Left lung (tissue), 4 donors: ENCODE measurements at regions not wholly inside any gene's neighbourhood (a gene's known extent, or its start where the extent isn't known, plus 50 kb on each side); places are given as distances from the start of the nearest gene placed in this dataset.

Experiments used
- ATAC-seq: fragments of 200-7000 bp; cut with Tn5 transposase; one replicate; pipeline ENCODE4 v1.9.1; 2020; ENCODE audit warnings: moderate library complexity
- DNase-seq, 4 donors: peaks; one replicate each; pipeline ENCODE4 v3.0.0-alpha.2; 2013 to 2020
- H3K27ac ChIP-seq, 2 donors: fragments of 200-600 bp; sonication (generic) in 1 of 2; one replicate each; pipeline versions ENCODE4 v1.5.0 to v1.8.0; 2020 to 2021
- H3K27me3 ChIP-seq, 2 donors: fragments of 200-600 bp; sonication (generic) in 1 of 2; one replicate each; pipeline versions ENCODE4 v1.5.0 to v1.8.0; 2020 to 2021
- H3K36me3 ChIP-seq, 2 donors: fragments of 200-600 bp; sonication (generic) in 1 of 2; one replicate each; pipeline versions ENCODE4 v1.5.0 to v1.8.0; 2020 to 2021
- H3K4me1 ChIP-seq, 2 donors: fragments of 200-600 bp; one replicate each; pipeline ENCODE4 v1.8.0; 2021
- H3K4me3 ChIP-seq, 2 donors: fragments of 200-600 bp; sonication (generic) in 1 of 2; one replicate each; pipeline versions ENCODE4 v1.5.0 to v1.8.0; 2020 to 2021; ENCODE audit warnings: mild to moderate bottlenecking in 1 of 2
- H3K9me3 ChIP-seq, 2 donors: fragments of 200-600 bp; sonication (generic) in 1 of 2; one replicate each; pipeline versions ENCODE4 v1.5.0 to v1.8.0; 2020 to 2021
- CTCF ChIP-seq, 2 donors: fragments of 200-600 bp; sonication (generic) in 1 of 2; IDR thresholded peaks; one replicate each; pipeline versions ENCODE4 v1.5.0 to v1.8.0; 2021; ENCODE audit warnings: antibody characterized with exemption in 2 of 2
- intact Hi-C, 2 donors: fragments of 100-400 bp; cut with DNase I; formaldehyde crosslinking; loops; one replicate each; pipeline versions ENCODE4 v1.11.2 to v1.14.2; 2022
- microRNA-seq, 2 donors: library from miRNA; unstranded; fragments of <30 nt; microRNA quantifications; one replicate each; pipeline ENCODE4, GENCODE V29; 2019
- donor health status: DM: no; HTN: yes; CAD: no.
- donor health status: DM: no; HTN: no; CAD: no.

- DNase-seq (no peak), ATAC-seq (no peak)
- Histone ChIP-seq H3K9me3 (peaks cover 0 to 4% of the 10 kb centered on the region in 2 donors), H3K4me1 (no peaks in the 10 kb centered on the region), H3K27ac (no peak overlapping the region), H3K36me3 (no peaks in the 10 kb centered on the region), H3K27me3 (no peaks in the 10 kb centered on the region), H3K4me3 (no peak overlapping the region)
- intact Hi-C loops, result no loop called here
- no peak for TF ChIP-seq CTCF (IDR thresholded peaks at IDR 0.05)
Observed at GRCh38 chr1:24981631-24982005, 51.5 kb upstream of the RUNX3 start.

- H3K9me3 ChIP-seq, result peaks cover 0 to 10% of the 10 kb centered on the region in 2 donors
- no peaks in the 10 kb centered on the region for H3K27me3 ChIP-seq
- TF ChIP-seq CTCF (IDR thresholded peaks at IDR 0.05), result no peak
- ATAC-seq, result no peak
- no peak overlapping the region for H3K27ac ChIP-seq
- H3K4me1 ChIP-seq, result no peaks in the 10 kb centered on the region
- H3K4me3 ChIP-seq, result no peak overlapping the region
- H3K36me3 ChIP-seq, result no peaks in the 10 kb centered on the region
- intact Hi-C loops, result no loop called here
- no peak for DNase-seq
Observed at GRCh38 chr1:24980836-24981630, 51.0 kb upstream of the RUNX3 start.

Small RNA genes lying in the stretch of these regions (microRNA-seq; reads per million reads assigned to microRNA genes)
- 0 reads per million in 2 donors for gene MIR4425
